Caki2 (cell line): ENCODE measurements at regions not wholly inside any gene's neighbourhood (a gene's known extent, or its start where the extent isn't known, plus 50 kb on each side); places are given as distances from the start of the nearest gene placed in this dataset.
A peak's percentile ranks its signal among the peaks of the same experiment; 100 is the strongest.

Experiments used
- DNase-seq: peaks from one replicate; pipeline ENCODE4 v3.0.0-alpha.2; 2015; ENCODE audit warnings: low read depth
- in situ Hi-C: cut with HindIII; loops from 2 replicates; pipeline ENCODE4 v1.10.0; 2016; ENCODE audit warnings: low sequenced_read_pairs, low pct_unique_long_range_greater_than_20kb, mixed read lengths

DNA sequence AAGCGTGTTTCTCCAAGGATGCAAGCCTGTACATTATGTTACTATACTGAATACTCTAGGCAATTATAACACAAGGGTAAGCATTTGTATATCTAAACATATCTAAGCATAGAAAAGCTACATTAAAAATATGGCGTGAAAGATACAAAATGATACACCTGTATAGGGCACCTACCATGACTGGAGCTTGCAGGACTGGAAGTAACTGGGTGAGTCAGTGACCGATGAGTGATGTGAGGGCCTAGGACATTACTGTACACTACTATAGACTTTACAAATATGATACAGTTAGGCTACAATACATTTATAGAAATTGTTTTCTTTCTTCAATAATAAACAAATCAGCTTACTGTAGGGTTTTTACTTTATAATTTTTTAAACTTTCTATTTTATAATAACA, 1127.2 kb upstream of the LRRN3 start:
- DNase-seq: no peak
- in situ Hi-C loops: no loop called here

DNA sequence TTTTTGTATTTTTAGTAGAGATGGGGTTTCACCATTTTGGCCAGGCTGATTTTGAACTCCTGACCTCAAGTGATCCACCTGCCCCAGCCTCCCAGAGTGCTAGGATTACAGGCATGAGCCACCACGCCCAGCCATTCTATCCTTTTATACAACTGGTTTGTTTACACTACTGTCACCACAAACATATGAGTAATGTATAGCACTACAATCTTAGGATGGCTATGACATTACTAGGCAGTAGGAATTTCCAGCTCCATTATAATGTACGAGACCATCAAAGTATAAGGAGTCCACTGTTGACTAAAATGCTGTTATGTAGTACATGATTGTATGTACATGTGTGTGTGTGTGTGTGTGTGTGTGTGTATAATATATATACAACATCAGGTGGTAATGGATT, 1126.1 kb upstream of the LRRN3 start:
- in situ Hi-C loops: no loop called here
- peak; percentile 6 for DNase-seq

DNA sequence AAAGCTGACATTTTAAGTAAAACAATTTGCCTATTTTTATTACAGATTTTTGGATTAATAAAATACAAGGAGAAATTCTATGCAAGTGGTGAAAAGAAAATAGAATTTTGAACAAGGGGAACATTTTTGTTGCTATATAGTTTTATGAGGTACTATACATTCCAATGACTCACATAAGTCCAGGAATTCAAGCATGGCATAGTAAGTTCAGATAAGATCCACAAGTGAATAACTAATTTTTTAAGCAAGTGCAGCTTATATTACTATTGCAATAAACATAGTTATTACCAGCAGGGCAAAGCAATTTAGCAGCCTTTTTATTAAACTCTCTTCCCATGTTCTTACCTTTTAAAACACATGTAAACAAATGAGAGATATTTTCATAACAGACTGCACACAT, 1123.5 kb upstream of the LRRN3 start:
- in situ Hi-C loops: no loop called here
- no peak for DNase-seq

DNA sequence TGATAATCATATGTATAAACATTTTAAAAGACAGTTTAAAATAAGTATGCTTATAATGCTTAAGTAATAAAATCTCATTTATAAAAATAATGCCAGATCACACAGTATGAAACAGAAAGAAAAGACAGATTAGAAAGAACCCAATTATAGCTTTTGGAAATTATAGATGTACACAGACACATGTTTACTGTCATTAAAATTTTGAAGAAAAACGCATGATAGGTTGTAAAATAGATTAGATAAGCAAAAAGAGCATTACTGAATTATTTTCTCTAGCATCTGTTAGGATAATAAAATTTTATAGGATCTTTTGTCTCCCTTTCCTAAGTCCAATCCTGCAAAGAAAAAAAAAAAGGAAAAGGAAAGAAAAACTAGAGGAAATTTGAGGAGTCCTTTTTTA, 1107.3 kb upstream of the LRRN3 start:
- DNase-seq: no peak
- in situ Hi-C loops: no loop called here

DNA sequence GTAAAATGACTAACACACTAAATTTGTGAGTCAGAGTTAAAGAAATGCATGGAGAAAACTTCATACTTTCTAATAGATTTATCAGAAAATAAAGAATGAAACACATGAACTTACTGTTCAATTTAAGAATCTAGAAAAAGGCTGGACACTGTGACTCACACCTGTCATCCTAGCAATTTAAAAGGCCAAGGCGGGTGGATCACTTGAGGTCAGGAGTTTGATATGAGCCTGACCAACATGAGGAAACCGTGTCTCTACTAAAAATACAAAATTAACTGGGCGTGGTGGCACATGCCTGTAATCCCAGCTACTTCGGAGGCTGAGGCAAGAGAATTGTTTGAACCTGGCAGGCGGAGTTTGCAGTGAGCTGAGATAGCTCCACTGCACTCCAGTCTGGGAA, 1106.2 kb upstream of the LRRN3 start:
- no peak for DNase-seq
- in situ Hi-C loops: no loop called here

DNA sequence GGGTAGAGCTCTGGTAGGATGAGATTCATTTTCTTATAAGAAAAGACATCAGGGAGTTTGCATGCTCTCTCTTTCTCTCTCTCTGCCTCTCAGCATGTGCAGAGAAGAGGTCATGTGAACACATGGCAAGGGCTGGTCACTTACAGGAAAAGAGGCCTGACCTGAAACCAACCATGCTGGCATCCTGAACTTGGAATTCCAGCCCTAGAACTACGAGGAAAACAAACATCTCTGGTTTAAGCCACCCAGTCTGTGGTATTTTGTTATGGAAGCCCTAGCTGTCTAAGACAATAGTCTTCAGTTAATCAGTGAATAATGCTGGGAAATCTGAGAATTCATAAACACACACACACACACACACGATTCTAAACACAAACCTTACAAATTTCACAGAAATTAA, 1104.2 kb upstream of the LRRN3 start:
- no peak for DNase-seq
- in situ Hi-C loops: no loop called here

DNA sequence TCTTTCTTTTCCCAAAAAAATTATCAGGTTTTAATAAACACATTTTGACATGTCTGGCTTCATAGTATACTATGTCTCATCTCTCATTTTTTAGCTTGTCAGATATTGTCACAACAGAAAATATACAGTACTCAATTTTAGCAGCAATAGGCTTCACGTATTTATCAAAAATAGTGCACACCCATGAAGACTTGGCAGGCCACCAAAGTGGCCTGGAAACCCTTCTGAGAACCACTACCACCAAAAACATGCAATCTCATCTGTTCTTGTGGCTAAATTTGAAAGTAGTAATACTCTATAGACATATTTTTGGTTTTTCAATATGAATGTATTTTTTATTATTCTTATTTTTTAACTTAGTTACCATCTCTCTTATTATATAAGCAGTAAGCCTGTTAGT, 1094.5 kb upstream of the LRRN3 start:
- no peak for DNase-seq
- in situ Hi-C loops: no loop called here

DNA sequence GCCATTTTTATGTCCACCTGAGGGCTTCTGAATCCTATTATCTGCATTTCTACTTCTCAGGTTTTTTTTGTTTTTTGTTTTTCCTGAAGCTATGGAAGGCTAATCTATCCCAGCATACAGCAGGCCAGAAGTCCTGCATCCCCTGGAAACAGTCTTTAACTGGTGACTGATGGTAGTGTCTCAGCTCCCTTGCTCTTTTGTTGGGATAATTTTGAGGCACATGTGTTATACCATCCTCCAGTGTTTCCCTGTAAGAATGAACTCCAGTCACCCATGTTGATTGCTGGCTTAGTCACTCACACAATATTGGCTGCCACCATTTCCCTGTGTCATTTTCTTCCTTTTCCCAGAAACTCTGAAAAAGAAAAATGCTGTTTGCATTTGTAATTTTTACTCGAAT, 1094.0 kb upstream of the LRRN3 start:
- DNase-seq: no peak
- in situ Hi-C loops: no loop called here

DNA sequence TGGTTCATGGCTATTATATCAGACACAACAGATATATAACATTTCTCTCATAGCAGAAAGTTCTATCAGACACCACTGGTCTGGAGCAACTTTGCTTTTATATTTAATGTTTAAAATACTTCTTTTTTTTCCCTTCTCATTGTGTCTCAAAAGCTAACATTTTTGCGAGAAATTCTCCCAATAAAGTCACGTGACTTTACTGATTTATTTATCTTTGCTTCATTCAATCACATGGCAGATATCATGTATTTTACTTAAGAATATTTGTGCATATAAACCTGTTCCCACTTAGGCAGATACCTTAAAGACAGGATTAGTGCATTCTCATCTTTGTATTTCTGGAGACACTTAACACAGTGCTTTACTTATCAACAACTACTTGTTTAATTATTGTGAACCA, 1093.1 kb upstream of the LRRN3 start:
- in situ Hi-C loops: no loop called here
- DNase-seq: no peak

DNA sequence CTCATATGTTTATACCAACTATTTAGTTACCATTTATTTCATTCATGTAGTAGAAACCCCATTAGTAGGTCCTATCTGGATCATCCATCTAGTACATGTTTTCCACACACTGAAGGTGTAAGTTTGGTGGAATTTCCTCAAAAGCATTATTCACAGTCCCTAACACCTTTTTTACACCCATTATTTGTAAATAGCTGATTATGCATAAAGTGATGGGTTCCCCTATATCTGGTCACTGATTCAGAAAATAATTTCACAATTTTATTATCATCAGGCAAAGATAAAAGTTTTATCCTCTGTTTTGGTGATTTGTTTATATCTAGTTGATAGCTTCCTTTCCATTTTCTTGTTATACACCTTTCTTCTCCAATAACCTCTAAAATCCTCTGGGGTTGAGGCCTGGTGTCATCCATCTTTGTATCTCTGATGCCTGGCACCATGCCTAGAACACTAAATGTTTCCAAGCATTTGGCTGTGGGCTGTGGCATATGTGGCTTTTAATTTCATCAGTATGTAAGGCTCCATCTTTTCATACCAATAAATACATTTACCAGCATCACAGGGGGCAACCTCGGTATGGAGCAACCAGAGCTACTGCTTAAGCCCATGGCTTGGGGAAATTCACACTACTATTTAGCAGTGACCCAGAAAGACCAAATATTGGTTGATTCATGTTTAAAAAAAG, 1089.5 kb upstream of the LRRN3 start:
- in situ Hi-C loops: no loop called here
- DNase-seq: no peak

DNA sequence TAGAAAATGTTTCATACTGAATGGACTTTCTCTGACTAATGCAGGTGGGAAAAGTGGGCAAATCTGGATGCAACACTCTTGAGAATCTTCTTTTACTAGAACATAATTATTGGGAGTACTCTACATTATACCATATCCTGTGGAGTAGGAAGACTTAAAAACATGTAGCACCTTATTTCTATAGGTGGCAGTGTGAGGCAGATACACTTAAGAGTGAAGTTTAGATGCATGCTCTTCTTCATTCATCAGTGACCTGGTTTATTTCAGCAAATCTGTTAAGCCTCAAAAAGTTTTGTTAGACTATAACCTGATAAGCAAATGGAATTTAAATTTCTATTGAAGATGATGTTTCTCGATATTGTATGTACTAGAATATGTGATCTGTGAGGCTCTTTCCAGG, 1087.1 kb upstream of the LRRN3 start:
- in situ Hi-C loops: no loop called here
- no peak for DNase-seq

DNA sequence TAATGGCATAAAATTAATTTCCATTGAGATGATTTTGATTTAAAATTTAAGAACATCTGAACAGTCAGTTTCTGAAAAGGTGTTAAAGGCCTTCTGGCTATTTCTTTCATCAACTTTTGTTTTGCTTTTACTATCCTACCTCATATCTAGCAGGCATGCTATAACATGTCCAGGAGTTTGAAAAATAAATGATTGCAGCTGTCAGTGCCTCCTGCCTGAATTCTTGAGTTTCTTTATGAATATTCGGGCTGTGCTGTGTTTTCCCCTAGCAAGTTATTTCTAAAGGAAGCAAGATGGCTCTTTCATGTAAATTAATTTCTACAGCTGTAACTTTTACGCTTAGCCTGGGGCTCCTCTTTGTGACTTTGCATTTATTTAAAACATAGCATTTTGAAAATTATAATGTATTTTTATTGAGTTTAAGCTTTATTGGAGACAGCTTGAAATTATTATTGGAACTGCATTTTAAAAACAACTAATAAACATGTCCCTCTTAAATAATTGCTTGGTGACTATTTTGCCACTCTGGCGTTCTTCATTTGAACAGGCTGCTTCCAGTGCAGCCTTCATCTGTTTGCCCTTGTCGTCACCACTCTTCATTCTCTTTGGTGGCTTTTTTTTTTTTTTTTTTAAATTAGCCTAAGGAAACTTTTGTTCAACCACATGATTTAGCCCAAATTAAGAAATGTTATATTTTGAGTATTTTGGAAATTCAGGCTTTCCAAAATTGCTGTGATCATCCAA, 1083.4 kb upstream of the LRRN3 start:
- DNase-seq: no peak
- in situ Hi-C loops: no loop called here

DNA sequence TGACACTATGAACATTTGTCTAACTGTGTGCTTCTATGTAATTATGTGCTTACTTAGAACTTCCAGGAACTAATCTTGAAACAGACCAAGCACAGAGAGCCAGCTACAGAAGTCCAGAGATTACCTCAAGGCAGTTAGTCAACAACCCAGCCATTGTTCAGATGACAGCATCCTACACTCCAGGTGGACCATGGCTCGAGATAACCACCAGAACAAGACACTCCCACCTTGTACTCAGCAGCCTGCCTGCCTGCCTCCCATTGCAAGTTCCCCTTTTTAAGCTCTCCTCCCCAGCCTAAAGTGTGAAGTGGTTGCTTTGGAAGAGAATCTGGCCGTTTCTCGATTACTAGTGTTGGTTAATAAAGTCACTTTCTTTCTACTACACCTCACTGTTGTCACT, 1080.6 kb upstream of the LRRN3 start:
- no peak for DNase-seq
- in situ Hi-C loops: no loop called here

DNA sequence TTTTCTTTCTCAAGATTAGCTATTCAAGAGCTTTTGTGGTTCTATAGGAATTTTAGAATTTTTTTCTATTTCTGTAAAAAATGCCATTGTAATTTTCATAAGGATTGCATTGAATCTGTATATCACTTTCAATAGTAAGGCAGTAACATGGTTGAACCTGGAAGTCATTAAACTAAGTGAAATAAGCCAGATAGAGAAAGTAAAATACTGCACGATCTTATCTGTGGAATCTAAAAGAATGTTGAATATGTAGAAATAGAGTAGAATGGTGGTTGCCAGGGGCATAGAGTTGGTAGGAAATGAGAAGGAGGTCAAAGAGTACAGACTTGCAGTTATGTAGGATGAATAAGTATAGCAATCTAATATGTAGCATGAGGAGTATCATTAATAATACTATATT, 1073.5 kb upstream of the LRRN3 start:
- in situ Hi-C loops: no loop called here
- DNase-seq: no peak

DNA sequence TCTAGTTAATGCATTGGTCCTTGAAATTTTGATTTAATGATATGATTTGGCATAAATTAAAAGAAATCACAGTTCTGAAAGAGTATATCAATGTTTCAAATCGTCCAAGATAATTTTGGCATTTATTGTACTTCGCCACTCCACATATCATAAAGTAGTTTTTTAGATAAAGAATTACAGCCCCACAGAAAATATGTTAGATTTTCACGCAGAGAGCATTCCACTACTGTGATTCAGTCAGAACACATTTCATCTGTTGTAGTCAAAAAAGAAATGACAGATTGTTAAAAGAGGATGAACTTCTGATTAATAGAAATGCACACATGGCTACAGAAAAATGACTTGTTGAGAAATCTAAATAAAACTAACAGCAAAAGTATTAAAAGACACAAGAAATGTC, 1063.5 kb upstream of the LRRN3 start:
- in situ Hi-C loops: no loop called here
- DNase-seq: no peak

DNA sequence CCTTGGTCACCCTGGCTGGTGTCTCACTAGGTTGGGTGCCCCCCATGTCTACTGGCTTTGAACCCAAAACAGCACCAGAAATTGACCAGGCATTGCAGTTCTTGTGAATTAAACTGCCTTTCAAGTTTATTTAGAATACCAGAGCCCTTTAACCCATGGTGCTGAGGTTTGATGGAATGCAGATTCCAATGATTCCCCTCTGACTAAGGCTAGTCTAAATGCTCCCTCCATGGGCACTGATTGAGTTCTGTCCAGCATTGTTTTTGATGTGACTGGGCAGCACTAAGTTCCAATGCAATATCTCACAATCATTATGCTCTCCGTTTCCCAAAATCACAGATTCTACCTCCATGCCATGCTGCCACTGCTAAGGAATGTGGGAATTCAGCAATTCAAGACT, 1047.4 kb upstream of the LRRN3 start:
- in situ Hi-C loops: no loop called here
- no peak for DNase-seq

DNA sequence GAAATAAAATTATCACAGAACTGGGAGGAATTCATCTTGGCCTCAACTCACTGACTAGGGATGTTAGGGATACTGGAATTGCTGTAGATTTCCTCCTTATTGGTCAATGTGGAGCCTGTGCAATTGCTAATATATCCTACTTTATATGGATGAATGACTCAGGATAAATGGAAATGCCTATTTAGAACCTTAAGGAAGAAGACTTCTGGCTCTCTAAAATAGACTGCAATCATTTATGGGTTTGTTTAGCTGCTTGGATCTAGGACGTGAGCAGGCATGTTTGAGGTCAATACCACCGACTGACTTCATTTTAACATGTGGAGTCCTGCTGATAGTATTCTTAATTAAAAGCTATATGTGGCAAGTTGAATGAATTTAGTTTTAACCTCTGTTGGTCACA, 1040.1 kb upstream of the LRRN3 start:
- in situ Hi-C loops: no loop called here
- DNase-seq: no peak

DNA sequence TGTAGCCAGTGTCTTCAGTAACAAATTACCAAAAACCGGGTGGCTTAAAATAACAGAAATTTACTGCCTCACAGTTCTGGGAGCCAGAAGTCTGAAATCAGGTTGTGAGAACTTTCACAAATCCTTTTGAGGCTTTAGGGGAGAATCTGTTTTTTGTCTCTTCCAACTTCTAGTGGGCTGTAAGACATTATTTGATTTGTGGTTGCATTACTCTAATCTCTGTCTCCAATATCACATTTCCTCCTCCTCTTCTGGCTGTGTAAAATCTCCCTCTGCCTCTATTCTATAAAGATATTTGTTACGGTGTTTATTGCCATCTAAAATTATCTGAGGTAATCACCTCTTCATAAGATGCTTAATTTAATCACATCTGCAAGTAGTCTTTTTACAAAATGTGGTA, 1039.6 kb upstream of the LRRN3 start:
- DNase-seq: no peak
- in situ Hi-C loops: no loop called here

DNA sequence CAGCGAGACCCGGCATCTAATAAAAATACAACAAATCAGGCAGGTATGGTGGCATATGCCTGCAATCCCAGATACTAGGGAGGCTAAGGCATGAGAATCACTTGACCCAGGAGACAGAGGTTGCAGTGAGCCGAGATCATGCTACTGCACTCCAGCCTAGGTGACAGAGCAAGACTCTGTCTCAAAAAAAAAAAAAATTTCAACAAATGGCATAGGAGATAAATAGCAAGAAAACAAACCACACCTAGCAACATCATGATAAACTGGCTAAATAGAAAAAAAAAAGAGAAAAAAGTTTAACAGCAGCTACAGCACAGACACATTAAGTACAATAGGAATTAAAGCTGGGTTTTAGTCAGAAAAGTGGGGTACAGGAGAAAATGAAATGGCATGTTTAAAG, 1034.6 kb upstream of the LRRN3 start:
- in situ Hi-C loops: no loop called here
- DNase-seq: no peak

DNA sequence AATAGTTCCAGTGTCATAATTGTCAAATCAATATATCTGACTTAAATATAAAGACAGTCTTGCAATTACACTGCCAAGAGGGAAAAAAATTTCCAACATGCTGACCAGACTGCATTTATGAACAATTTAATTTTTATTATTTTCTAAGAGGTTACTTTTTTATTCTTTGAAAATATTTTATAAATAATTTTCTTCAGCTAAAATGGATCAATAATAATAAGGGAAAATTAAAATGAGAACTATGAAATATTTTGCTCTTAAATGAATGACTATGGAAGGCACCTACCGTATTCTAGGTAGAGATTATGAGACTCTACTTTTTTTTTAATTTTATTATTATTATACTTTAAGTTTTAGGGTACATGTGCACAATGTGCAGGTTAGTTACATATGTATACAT, 1032.5 kb upstream of the LRRN3 start:
- in situ Hi-C loops: no loop called here

More for the DNA sequence above, 1032.5 kb upstream of the LRRN3 start:
- no peak for DNase-seq
